ENCODE measurements at regions not wholly inside any gene's neighbourhood (a gene's known extent, or its start where the extent isn't known, plus 50 kb on each side); places are given as distances from the start of the nearest gene placed in this dataset.

GRCh38 chr7:91776171-91776570 is 104.3 kb downstream of the MTERF1 start:
- ChIA-PET CTCF (no interaction called here), POLR2A (no interaction called here)
- no peaks in the 10 kb centered on the region for H3K36me3 ChIP-seq (ENCODE audit: control insufficient read depth in 2 of 2, insufficient read depth in 1 of 2, low read length in 2 of 2)
- no peaks in the 10 kb centered on the region for H3K4me1 ChIP-seq (ENCODE audit: control insufficient read depth, insufficient read depth, low read length)
- H3K4me3 ChIP-seq (ENCODE audit: low read depth, low read length): no peak overlapping the region
- no peaks in the 10 kb centered on the region for H3K9me3 ChIP-seq (ENCODE audit: control insufficient read depth, insufficient read depth, low read depth, low read length)
- no peak overlapping the region for H3K27ac ChIP-seq (ENCODE audit: extremely low read depth, low read depth, low read length)
- TF ChIP-seq ZNF488 (tag by site-specific recombination; IDR thresholded peaks at IDR 0.05): no peak
- no peak for TF ChIP-seq ZNF280C (tag by site-specific recombination; IDR thresholded peaks at IDR 0.05)
- no peak for TF ChIP-seq REST (tag by site-specific recombination; IDR thresholded peaks at IDR 0.05)
- no peak for TF ChIP-seq ZNF16 (tag by site-specific recombination; IDR thresholded peaks at IDR 0.05; ENCODE audit: low read depth)
- no peak for TF ChIP-seq ZNF416 (tag by site-specific recombination; IDR thresholded peaks at IDR 0.05)
- no peak for TF ChIP-seq ZNF404 (tag by site-specific recombination; IDR thresholded peaks at IDR 0.05)
- no peak for TF ChIP-seq ZNF610 (tag by site-specific recombination; IDR thresholded peaks at IDR 0.05; ENCODE audit: borderline replicate concordance)
- no peak for TF ChIP-seq ZNF112 (tag by site-specific recombination; IDR thresholded peaks at IDR 0.05)
- no peak for TF ChIP-seq FEZF1 (tag by site-specific recombination; IDR thresholded peaks at IDR 0.05)
- TF ChIP-seq WT1 (tag by site-specific recombination; IDR thresholded peaks at IDR 0.05): no peak
- TF ChIP-seq ZFP41 (tag by site-specific recombination; IDR thresholded peaks at IDR 0.05; ENCODE audit: borderline replicate concordance): no peak
- no peak for TF ChIP-seq KLF1 (tag by site-specific recombination; IDR thresholded peaks at IDR 0.05)
- no peak for TF ChIP-seq ZNF362 (tag by site-specific recombination; IDR thresholded peaks at IDR 0.05)
- TF ChIP-seq REPIN1 (tag by site-specific recombination; IDR thresholded peaks at IDR 0.05; ENCODE audit: low read depth): no peak
- TF ChIP-seq AEBP2 (tag by site-specific recombination; IDR thresholded peaks at IDR 0.05; ENCODE audit: borderline replicate concordance): no peak
- TF ChIP-seq ZNF626 (tag by site-specific recombination; IDR thresholded peaks at IDR 0.05): no peak
- TF ChIP-seq ZNF670 (tag by site-specific recombination; IDR thresholded peaks at IDR 0.05; ENCODE audit: low read depth): no peak
- no peak for TF ChIP-seq ZNF692 (tag by site-specific recombination; IDR thresholded peaks at IDR 0.05)
- TF ChIP-seq ZNF837 (tag by site-specific recombination; IDR thresholded peaks at IDR 0.05): no peak
